NT2/D1 (cell line): ENCODE measurements at regions not wholly inside any gene's neighbourhood (a gene's known extent, or its start where the extent isn't known, plus 50 kb on each side); places are given as distances from the start of the nearest gene placed in this dataset.

ENCODE experiments used
- DNase-seq: peaks from one replicate; pipeline ENCODE4 v3.0.0-alpha.2; 2011; ENCODE audit warnings: low read depth, low spot score
- H3K27me3 ChIP-seq: 2 replicates; pipeline ENCODE4 v1.6.0; 2011; ENCODE audit warnings: mild to moderate bottlenecking; ENCODE audit not compliant: insufficient read length, insufficient read depth
- H3K36me3 ChIP-seq: 2 replicates; pipeline ENCODE4 v1.6.1; 2011; ENCODE audit warnings: mild to moderate bottlenecking, low read length, mixed read lengths; ENCODE audit not compliant: insufficient read depth, insufficient read length
- H3K4me1 ChIP-seq: 2 replicates; pipeline ENCODE4 v1.5.1; 2011; ENCODE audit not compliant: insufficient read depth, insufficient read length
- H3K4me3 ChIP-seq: 2 replicates; pipeline ENCODE4 v1.5.1; 2011; ENCODE audit warnings: low read depth; ENCODE audit not compliant: insufficient read length
- H3K9ac ChIP-seq: 2 replicates; pipeline ENCODE4 v1.6.0; 2011; ENCODE audit warnings: low read depth; ENCODE audit not compliant: insufficient read length
- H3K9me3 ChIP-seq: 2 replicates; pipeline ENCODE4 v1.5.1; 2011; ENCODE audit warnings: mild to moderate bottlenecking, low read length; ENCODE audit not compliant: insufficient read depth
- SUZ12 ChIP-seq: IDR thresholded peaks from 2 replicates; pipeline ENCODE4 v1.6.1; 2011; ENCODE audit not compliant: insufficient read length, insufficient read depth; ENCODE audit errors: extremely low read depth
- YY1 ChIP-seq: IDR thresholded peaks from 2 replicates; pipeline ENCODE4 v1.6.1; 2011; ENCODE audit not compliant: insufficient read length, insufficient read depth
- ZNF274 ChIP-seq: IDR thresholded peaks from 2 replicates; pipeline ENCODE4 v1.6.1; 2011; ENCODE audit warnings: mild to moderate bottlenecking, low read depth, low read length

DNA sequence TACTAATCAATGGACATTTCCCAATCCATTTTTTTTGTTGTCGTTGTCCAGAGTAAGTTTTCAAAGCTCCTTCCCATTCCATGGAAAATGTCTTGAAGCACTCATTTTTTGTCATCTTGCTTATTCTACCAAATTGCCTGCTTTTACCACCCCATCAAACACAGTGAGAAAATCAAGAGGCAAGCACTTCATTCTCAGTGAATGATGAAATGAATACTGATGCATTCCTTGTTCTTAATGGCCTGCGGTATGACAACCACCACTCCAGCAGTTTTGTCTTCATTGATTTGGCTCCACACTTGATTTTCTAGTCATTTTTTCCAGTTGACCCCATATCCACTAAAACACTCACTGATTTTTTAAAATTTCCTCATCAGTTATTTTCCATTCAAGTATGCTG, 193.5 kb upstream of the ANKH start:
- DNase-seq = no peak
- TF ChIP-seq ZNF274 (no peak), SUZ12 (no peak), YY1 (no peak)
- no peak overlapping the region for H3K4me3 ChIP-seq

DNA sequence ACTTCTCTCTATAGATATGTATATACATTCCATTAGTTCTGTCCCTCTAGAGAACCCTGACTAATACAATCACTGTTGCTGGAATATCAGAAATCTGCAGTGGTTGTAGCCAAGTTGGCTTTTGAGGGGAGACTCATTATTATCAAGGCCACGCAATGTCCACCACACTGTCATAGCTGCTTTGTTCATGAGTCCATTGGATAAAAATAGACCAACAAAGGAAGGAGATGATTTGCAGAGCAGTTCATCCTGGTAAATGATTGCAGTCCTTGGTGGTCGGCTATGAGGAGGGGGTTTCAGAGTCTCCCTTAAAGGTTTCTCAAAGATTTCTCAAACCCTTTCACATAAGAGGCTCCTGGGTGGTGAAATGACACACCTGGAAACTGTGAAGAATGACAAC, 192.8 kb upstream of the ANKH start:
- Histone ChIP-seq H3K9me3 (no peaks in the 10 kb centered on the region), H3K4me1 (no peaks in the 10 kb centered on the region), H3K27me3 (no peaks in the 10 kb centered on the region), H3K4me3 (no peak overlapping the region), H3K36me3 (no peaks in the 10 kb centered on the region), H3K9ac (no peak overlapping the region)
- TF ChIP-seq YY1 = no peak
- no peak for TF ChIP-seq SUZ12
- no peak for TF ChIP-seq ZNF274
- DNase-seq = no peak

More for the DNA sequence above, 193.5 kb upstream of the ANKH start:
- H3K4me1 ChIP-seq = no peaks in the 10 kb centered on the region
- no peaks in the 10 kb centered on the region for H3K9me3 ChIP-seq
- H3K27me3 ChIP-seq = no peaks in the 10 kb centered on the region
- no peaks in the 10 kb centered on the region for H3K36me3 ChIP-seq
- no peak overlapping the region for H3K9ac ChIP-seq

DNA sequence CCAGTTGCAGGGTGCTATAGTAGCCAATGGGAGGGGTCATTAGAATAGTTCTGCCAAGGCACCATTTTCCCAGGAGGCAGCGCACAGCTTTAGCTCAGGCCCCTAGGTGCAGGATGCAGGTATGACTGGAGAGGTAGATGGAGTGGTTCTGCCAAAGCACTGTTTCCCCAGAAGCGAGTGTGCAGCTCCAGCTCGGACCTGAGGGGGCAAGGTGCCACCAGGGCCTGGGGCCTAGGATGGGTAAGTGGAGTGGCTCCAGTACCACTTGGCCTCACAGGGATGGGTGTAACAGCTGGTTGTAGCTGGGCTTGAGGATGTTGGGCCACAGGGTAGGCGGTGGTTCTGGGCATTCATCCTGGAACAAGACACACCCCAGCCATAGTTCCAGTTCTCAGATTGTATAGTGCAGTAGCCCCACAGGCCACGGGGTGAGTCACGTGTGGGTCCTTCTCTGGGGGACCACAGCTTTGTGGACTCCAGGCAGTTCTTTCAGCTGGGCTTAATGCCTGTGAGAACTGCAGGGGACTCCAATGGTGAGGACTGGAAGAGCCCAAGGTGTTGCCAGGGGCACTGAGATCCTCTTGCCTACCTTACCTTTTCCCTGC, 185.5 kb upstream of the ANKH start:
- TF ChIP-seq ZNF274 (no peak), SUZ12 (no peak), YY1 (no peak)
- Histone ChIP-seq H3K4me1 (no peaks in the 10 kb centered on the region), H3K36me3 (no peaks in the 10 kb centered on the region), H3K9ac (no peak overlapping the region), H3K4me3 (no peak overlapping the region), H3K27me3 (no peaks in the 10 kb centered on the region), H3K9me3 (no peaks in the 10 kb centered on the region)
- no peak for DNase-seq

GRCh38 chr5:15044521-15044920, 172.9 kb upstream of the ANKH start:
- Histone ChIP-seq H3K27me3 (no peaks in the 10 kb centered on the region), H3K36me3 (no peaks in the 10 kb centered on the region), H3K9me3 (no peaks in the 10 kb centered on the region), H3K9ac (no peak overlapping the region), H3K4me3 (no peak overlapping the region), H3K4me1 (no peaks in the 10 kb centered on the region)
- DNase-seq = no peak
- no peak for TF ChIP-seq ZNF274
- no peak for TF ChIP-seq SUZ12
- TF ChIP-seq YY1 = no peak

DNA sequence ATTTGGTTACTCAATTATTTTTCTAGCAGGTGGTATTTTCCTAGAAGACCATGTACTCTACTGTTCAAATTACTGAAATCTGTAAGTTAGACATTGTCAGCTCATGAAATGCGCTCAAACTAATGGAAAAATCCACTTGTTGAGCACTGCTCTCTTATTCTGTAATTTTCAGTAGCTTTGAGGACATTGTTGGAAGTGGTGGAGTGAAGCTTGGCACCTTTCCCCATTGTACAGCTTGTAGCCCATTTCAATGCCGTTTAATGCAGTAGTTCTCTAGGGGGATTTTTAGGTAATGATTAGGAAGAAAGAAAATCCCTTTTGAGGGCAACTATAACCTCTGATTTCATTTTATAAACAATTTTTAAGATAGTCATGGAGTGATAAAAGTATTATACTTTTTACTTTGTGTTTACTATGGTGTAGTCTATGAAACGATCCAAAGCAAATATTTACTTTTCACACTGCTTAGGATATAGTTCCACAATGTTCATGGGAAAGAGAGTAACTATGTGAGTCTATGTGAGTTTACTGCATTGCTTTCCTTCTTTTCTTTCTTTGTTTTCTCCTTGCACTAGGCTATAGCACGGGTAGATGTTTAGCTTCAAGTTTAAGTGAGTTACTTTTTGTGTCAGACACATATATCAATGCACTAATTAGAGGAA, 165.8 kb upstream of the ANKH start:
- Histone ChIP-seq H3K36me3 (no peaks in the 10 kb centered on the region), H3K9me3 (no peaks in the 10 kb centered on the region), H3K4me3 (no peak overlapping the region), H3K27me3 (no peaks in the 10 kb centered on the region), H3K9ac (no peak overlapping the region), H3K4me1 (no peaks in the 10 kb centered on the region)
- no peak for DNase-seq
- TF ChIP-seq SUZ12 (no peak), YY1 (no peak), ZNF274 (no peak)

DNA sequence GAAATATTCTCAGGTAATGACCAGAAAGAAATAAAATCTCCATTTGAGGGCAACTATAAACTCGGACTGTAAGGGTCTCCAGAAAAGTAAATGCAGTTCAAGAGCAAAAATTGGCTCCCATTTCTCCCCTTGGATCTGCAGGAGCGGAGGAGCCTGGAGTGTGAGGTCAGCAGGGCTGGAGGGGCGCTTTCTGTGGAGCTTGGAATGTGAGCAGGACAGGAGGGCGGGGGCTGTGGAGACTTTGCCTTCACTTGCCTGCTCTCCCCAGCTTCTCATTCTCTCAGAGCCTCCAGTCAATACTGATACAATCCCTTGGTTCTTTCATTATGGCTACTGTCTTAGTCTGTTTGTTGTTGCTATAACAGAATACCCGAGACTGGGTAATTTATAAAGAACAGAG, 162.8 kb upstream of the ANKH start:
- Histone ChIP-seq H3K4me3 (no peak overlapping the region), H3K36me3 (no peaks in the 10 kb centered on the region), H3K4me1 (no peaks in the 10 kb centered on the region), H3K27me3 (no peaks in the 10 kb centered on the region), H3K9me3 (no peaks in the 10 kb centered on the region), H3K9ac (no peak overlapping the region)
- no peak for TF ChIP-seq YY1
- TF ChIP-seq SUZ12 = no peak
- no peak for TF ChIP-seq ZNF274
- DNase-seq = no peak

DNA sequence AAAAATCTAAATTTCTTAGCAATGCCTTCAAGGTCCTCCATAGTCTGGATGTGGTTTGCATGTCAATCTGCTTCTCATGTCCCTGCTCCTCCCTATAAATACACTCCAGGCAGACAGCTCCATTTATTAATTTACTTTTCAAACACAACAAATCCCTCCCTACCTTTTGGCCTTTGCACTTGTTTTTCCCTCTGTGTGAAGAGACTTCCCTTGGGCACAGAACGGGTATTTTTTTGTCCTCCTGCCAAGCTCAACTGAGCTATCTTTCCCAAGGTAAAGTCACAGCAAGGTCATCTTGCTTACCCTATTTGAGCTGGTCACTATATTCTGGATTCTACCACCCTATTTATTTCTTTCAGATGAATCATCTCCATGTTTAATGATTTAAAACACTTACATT, 159.6 kb upstream of the ANKH start:
- Histone ChIP-seq H3K27me3 (no peaks in the 10 kb centered on the region), H3K4me3 (no peak overlapping the region), H3K36me3 (no peaks in the 10 kb centered on the region), H3K9ac (no peak overlapping the region), H3K4me1 (peaks cover 3% of the 10 kb centered on the region), H3K9me3 (no peaks in the 10 kb centered on the region)
- TF ChIP-seq YY1 (no peak), ZNF274 (no peak), SUZ12 (no peak)
- DNase-seq = no peak

DNA sequence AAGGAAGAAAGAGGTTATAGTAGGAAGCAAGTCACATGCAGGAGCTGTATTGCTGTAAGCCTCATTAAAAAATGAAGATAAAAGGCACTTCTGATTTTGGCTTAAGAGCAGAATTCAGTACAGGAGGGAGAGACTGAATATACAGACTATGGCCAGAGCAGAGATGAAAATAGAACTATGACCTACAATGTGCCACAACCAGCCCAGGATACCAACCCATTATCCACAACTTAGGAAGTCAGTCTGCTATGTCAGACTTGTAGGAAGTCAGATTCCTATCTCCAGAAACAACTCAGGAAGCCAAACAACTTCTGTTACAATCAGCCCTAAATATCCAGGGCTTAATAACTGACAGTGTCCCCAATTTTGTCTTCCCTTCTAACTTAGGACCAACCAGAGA, 156.2 kb upstream of the ANKH start:
- H3K27me3 ChIP-seq = no peaks in the 10 kb centered on the region
- no peak overlapping the region for H3K9ac ChIP-seq
- no peak for TF ChIP-seq YY1
- TF ChIP-seq SUZ12 = no peak
- no peak for TF ChIP-seq ZNF274
- H3K36me3 ChIP-seq = no peaks in the 10 kb centered on the region
- no peak for DNase-seq
- peaks cover 3% of the 10 kb centered on the region for H3K4me1 ChIP-seq
- H3K9me3 ChIP-seq = no peaks in the 10 kb centered on the region
- H3K4me3 ChIP-seq = no peak overlapping the region
